ENCODE measurements at regions not wholly inside any gene's neighbourhood (a gene's known extent, or its start where the extent isn't known, plus 50 kb on each side); places are given as distances from the start of the nearest gene placed in this dataset.

- H3K9me3 Mint-ChIP-seq = peaks cover 2% of the 10 kb centered on the region
- H3K27ac Mint-ChIP-seq (ENCODE audit: unreplicated experiment) = peak overlapping the region; percentile 96
- H3K4me3 Mint-ChIP-seq = peak overlapping the region; percentile 20
- no peaks in the 10 kb centered on the region for H3K27me3 Mint-ChIP-seq (ENCODE audit: low read depth)
- no peak for TF ChIP-seq CTCF (conservative IDR thresholded peaks at IDR 0.05)
- DNase-seq (ENCODE audit: low read depth, low spot score) = no peak
- H3K4me1 Mint-ChIP-seq = peaks cover 74% of the 10 kb centered on the region
- peaks cover 9% of the 10 kb centered on the region for H3K36me3 Mint-ChIP-seq (ENCODE audit: low read depth)
These were observed 270.6 kb upstream of the RGMA start for GRCh38 chr15:93359425-93360131.

GRCh38 chr15:93359060-93359408 lies 270.0 kb upstream of the RGMA start:
- peaks cover 9% of the 10 kb centered on the region for H3K36me3 Mint-ChIP-seq (ENCODE audit: low read depth)
- peak overlapping the region; percentile 83 for H3K27ac Mint-ChIP-seq (ENCODE audit: unreplicated experiment)
- no peaks in the 10 kb centered on the region for H3K27me3 Mint-ChIP-seq (ENCODE audit: low read depth)
- H3K4me1 Mint-ChIP-seq = peaks cover 70% of the 10 kb centered on the region
- H3K4me3 Mint-ChIP-seq = no peak overlapping the region
- H3K9me3 Mint-ChIP-seq = peaks cover 2% of the 10 kb centered on the region
- TF ChIP-seq CTCF (conservative IDR thresholded peaks at IDR 0.05) = no peak
- no peak for DNase-seq (ENCODE audit: low read depth, low spot score)

GRCh38 chr15:93358166-93359059 lies 269.4 kb upstream of the RGMA start:
- TF ChIP-seq CTCF (conservative IDR thresholded peaks at IDR 0.05) = no peak
- Mint-ChIP-seq H3K27ac (ENCODE audit: unreplicated experiment) (peak overlapping the region; percentile 83), H3K9me3 (peaks cover 2% of the 10 kb centered on the region), H3K27me3 (ENCODE audit: low read depth) (no peaks in the 10 kb centered on the region), H3K36me3 (ENCODE audit: low read depth) (peaks cover 9% of the 10 kb centered on the region), H3K4me1 (peaks cover 70% of the 10 kb centered on the region), H3K4me3 (no peak overlapping the region)
- no peak for DNase-seq (ENCODE audit: low read depth, low spot score)

- Mint-ChIP-seq H3K4me3 (peak overlapping the region; percentile 71), H3K27me3 (ENCODE audit: low read depth) (no peaks in the 10 kb centered on the region), H3K4me1 (peaks cover 60% of the 10 kb centered on the region), H3K36me3 (ENCODE audit: low read depth) (peaks cover 15% of the 10 kb centered on the region), H3K27ac (ENCODE audit: unreplicated experiment) (peak overlapping the region; percentile 97), H3K9me3 (peaks cover 4% of the 10 kb centered on the region)
- no peak for DNase-seq (ENCODE audit: low read depth, low spot score)
- TF ChIP-seq CTCF (conservative IDR thresholded peaks at IDR 0.05) = no peak
These were observed 259.9 kb upstream of the RGMA start for GRCh38 chr15:93348711-93349545.

- Mint-ChIP-seq H3K36me3 (ENCODE audit: low read depth) (peaks cover 15% of the 10 kb centered on the region), H3K27me3 (ENCODE audit: low read depth) (no peaks in the 10 kb centered on the region), H3K27ac (ENCODE audit: unreplicated experiment) (peak overlapping the region; percentile 97), H3K4me3 (peak overlapping the region; percentile 71), H3K4me1 (peaks cover 67% of the 10 kb centered on the region), H3K9me3 (peaks cover 4% of the 10 kb centered on the region)
- DNase-seq (ENCODE audit: low read depth, low spot score) = no peak
- TF ChIP-seq CTCF (conservative IDR thresholded peaks at IDR 0.05) = no peak
These were observed 259.0 kb upstream of the RGMA start for GRCh38 chr15:93347986-93348385.

Data from neural crest cell (in vitro differentiated cells).